GM21576 (cell line): ENCODE measurements at regions not wholly inside any gene's neighbourhood (a gene's known extent, or its start where the extent isn't known, plus 50 kb on each side); places are given as distances from the start of the nearest gene placed in this dataset.
"Not testable (repeated sequence)": the region's sequence is repeated elsewhere in the genome, so short reads cannot be mapped to it uniquely, and the experiment has no call there.

ENCODE experiments used
- ATAC-seq: cut with Tn5 transposase; IDR thresholded peaks from one replicate; pipeline ENCODE4 v1.9.1; 2021; ENCODE audit warnings: mild to moderate bottlenecking, moderate library complexity; ENCODE audit not compliant: unreplicated experiment

DNA sequence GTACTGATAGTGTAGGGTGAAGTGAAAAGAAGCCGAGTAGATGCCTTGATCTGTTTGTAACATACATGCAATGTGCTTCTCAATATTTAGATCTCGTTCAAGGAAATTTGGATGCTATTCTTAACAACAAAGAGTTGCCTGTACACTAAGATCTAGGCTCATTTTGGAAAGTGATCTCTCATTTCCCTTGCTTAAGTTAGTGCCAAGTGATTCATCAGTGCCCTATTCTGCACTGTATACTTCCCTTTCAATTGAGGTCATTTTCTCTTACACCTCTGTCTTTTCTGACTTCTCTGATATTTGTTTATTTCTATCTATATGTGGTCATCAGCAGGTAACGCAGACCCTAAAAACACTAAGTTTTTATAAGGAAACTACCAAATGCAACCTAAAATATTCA lies 528.6 kb upstream of the PTPRD start:
- ATAC-seq = no peak

DNA sequence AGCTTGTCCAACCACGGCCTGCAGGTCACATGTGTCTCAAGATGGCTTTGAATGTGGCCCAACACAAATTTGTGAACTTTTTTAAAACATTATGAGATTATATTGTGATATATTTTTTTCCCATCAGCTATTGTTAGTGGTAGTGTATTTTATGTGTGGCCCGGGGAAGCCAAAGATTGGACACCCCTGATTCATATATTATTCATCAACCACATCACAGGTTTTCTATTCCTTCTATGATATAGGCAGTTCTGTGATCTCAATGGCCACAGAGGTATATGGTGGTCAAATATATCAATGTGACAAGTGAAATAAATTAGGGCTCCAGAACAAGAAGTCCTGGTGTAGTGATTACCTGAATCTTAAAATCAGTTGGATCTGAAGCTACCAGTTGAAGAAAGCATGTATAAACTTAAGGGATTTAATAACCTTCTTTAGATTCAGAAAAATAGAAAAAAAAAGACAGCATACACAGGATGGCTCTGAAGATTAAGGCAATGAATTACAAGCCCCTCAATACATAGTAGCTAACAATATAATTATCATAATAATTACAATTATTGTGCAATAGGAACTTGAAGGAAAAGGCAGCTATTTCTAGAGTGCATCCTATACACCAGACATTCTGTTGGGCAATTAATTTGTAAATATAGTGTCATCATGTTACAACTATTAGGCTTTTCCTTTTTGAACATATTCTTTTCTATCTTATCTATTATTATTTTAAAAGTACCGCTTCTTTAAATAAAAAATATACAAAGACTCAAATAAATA lies 530.4 kb upstream of the PTPRD start:
- no peak for ATAC-seq

DNA sequence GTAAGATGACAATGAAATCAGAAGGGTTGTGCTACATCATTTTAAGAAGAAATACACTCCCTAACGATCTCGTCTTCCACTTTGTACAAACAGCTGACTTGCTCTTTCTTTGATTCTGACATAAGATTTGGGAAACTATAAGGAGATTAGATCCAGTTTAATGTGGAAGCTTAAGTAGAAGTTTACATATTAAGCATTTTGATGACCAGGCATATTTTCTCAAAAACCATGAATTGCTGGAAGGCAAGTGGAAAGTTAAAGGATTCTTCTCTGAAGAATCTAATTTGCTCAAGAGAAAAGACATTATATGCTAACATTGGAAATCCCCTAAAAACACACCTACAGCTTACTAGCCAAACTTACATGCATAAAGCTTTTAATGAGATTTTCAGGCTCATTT lies 531.9 kb upstream of the PTPRD start:
- ATAC-seq = no peak

GRCh38 chr9:11148189-11148588 lies 535.4 kb upstream of the PTPRD start:
- ATAC-seq = no peak

DNA sequence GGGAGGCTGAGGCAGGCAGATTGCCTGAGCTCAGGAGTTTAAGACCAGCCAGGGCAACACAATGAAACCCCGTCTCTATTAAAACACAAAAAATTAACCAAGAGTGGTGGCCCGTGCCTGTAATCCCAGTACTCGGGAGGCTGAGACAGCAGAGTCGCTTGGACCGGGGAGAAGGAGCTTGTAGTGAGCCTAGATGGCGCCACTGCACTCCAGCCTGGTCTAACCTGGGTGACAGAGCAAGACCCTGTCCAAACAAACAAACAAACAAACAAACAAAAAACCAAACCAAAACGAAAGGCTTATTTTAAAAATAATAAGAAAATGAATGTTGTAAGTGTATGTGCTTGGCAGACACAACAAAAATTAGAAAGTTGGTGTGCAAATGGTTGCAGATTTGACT lies 536.3 kb upstream of the PTPRD start:
- ATAC-seq = no peak

GRCh38 chr9:11158063-11158462 lies 545.3 kb upstream of the PTPRD start:
- ATAC-seq = no peak

DNA sequence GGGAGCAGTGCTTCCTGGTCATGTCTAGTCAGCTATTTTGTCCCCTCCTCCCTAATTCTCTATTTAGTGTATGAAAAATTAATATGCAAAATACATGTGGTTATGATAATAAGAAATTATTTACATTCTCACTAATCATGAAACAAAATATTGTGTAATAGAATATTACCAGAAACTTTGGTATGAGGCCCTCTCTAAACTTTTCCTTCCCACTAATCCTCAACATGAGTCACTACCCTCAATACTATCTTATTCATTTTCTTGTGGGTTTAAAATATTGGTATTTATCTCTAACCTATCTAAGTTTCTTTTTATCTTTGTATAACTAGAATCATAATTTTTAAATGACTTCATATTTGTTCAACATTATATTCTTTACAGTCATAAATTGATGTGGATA lies 545.9 kb upstream of the PTPRD start:
- ATAC-seq = no peak

DNA sequence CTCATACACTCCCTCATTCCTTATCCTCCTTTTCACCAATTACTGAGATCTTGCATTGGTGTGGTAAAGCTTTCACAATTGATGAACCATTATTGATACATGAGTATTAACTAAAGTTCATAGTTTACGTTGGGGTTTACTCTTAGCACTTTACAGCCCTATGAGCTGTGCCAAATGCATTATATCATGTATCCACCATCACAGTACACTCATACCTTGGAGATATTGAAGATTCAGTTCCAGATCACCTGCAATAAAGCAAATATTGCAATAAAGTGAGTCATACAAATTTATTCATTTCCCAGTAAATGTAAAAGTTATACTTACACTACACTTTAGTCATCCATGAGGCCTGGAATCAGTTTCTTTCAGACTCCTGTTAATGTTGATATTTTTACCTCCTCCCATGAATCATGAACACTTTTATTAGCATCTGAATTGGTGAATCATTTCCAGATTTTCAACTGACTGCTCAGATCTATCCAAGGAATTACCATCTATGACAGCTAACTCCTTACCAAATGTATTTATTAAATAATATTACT lies 546.6 kb upstream of the PTPRD start:
- ATAC-seq = no peak

- no peak for ATAC-seq
These were observed 551.0 kb upstream of the PTPRD start for GRCh38 chr9:11163843-11164242.

DNA sequence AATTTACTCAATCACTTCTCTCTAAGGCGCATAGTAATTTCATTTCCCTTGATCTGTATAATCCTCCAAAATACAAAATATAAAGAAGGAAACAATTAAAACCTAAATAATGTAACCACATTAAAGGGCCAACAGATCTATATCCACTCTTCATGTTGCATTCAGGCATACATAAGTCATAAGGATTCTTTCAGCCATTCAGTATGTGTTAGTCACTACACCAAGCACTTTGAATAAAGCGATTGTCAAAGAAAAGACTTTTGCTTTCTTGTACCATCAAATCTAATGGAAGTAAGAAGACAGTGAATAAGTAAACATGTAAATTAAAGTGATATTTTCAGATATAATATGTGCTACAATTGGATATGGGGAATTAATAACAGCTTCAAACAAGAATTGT lies 569.2 kb upstream of the PTPRD start:
- no peak for ATAC-seq

- ATAC-seq = no peak
These were observed 577.9 kb upstream of the PTPRD start for GRCh38 chr9:11190719-11191118.

- ATAC-seq = no peak
These were observed 580.2 kb upstream of the PTPRD start for GRCh38 chr9:11192993-11193392.

DNA sequence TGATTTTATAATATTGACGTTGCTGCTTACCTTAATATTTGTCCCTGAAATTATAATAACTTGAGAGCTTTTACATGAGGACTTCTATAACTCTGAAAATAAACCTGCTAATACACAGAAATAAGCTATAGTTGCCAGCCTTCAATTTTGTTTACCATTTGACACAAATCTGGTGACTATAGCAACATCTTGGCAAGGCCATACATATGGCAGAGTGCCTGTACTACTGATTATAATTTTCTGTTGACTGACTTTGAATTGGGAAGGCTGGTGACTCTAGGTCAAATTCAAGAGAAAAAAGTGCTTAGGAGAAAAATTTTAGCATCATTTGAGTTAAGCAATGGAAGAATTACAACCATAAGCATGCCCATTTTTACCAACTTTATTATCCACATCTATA lies 581.4 kb upstream of the PTPRD start:
- no peak for ATAC-seq

DNA sequence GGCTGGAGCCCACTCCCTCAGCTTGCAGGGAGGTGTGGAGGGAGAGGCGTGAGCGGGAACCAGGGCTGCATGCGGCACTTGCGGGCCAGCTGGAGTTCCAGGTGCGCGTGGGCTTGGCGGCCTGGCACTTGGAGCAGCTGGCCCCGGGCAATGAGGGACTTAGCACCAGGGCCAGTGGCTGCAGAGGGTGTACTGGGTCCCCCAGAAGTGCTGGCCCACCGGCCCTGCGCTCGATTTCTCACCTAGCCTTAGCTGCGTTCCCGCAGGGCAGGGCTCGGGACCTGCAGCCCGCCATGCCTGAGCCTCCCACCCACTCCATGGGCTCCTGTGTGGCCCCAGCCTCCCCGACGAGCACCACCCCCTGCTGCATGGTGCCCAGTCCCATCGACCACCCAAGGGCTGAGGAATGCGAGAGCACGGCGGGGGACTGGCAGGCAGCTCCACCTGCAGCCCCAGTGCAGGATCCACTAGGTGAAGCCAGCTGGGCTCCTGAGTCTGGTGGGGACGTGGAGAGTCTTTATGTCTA lies 584.1 kb upstream of the PTPRD start:
- not testable (repeated sequence) for ATAC-seq

DNA sequence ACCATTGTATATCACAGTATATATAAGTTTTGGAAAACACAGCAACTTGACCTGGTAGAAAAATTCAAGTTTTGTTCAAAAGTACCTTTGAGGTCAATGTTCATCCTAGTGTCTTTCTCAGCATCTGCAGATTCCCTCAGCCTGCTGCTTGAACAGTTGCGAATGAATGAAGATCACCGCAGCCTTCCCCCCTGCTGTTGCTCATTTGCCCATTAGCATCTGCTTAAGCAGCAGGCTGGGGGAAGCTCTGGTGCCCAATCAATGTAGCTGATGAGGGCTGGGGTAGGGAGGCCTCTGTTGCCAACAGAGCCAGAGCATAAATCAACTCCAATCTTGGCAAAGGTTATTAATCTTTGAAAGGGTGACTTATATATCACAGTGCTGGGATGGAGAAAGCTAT lies 586.5 kb upstream of the PTPRD start:
- no peak for ATAC-seq

DNA sequence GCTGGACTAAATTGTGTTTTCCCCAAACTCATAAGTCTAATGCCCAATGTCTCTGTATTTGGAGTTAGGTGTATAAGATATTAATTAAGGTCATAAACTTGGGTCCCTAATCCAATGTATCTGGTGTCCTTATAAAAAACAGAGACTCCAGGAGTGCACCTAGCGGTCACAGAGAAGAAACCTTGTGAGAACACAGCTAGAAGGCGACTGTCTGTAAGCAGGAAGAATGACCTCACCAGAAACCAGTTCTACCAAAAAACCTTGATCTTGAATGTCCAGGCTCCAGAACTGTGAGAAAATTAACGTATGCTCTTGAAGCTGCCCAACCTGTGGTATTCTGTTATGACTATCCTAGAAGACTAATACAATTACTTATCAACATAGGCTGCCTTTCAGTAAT lies 591.7 kb upstream of the PTPRD start:
- no peak for ATAC-seq

DNA sequence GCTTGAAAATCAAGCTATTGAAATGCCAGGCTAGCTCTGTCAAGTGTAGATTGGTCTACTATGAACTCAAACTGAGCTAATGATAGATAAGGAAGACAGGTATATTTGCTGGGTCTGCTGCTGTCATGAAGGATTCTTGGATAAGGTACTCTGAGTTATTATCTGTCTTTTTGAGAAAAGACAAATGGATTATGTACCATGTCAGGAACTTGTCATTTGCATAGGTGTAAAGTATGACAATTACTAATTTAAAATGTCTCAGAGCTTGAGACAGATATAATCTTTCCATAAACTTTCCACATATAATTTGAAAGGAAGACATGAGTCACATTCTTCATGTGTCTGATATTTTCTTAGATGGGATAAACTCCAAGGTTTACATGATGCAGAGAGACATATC lies 594.1 kb upstream of the PTPRD start:
- no peak for ATAC-seq

- no peak for ATAC-seq
These were observed 620.9 kb upstream of the PTPRD start for GRCh38 chr9:11233696-11234095.

DNA sequence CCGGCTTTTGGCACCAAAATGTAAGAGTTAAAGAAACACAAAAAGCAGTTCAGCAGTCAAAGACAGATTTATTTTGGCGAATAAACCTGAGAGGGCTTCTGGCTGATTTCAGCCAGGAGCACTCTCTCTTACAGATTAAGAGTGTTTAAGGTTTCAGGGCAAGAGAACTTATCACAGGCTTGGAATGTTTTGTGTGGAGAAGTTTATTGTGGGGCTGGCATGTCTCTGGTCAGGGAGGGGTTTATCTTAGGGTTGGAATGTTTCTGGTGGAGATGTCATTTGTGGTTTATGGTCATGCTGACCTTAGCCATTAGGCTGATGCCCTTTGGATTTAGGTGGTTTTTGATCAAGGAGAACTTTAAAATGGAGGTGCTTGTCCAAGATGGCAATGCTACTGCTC lies 622.3 kb upstream of the PTPRD start:
- ATAC-seq = no peak

DNA sequence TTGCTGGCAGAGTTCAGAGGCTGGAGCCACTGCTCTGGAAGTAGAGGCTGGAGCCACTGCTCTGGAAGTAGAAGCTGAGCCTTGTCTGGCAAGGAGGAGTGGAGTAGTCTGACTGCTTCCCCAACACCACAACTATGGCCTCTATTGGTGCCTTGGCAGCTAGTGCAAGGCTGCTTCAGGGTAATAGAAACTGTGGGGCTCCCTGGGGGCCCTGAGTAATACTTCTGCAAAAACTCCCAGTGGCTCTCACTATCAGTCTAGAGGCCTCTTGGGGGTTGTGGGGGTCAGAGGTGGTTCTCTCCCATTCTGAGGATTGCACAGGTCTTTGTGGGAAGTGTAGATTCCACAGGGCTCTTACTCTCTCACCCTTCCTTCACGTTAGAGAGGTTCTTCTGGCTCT lies 629.0 kb upstream of the PTPRD start:
- no peak for ATAC-seq

- no peak for ATAC-seq
These were observed 645.2 kb upstream of the PTPRD start for GRCh38 chr9:11257992-11258391.

GRCh38 chr9:11269036-11269435 lies 656.2 kb upstream of the PTPRD start:
- no peak for ATAC-seq
